NB4 (cell line): ENCODE measurements at regions not wholly inside any gene's neighbourhood (a gene's known extent, or its start where the extent isn't known, plus 50 kb on each side); places are given as distances from the start of the nearest gene placed in this dataset.

Experiments
- MYC ChIP-seq: IDR thresholded peaks from 2 replicates; pipeline ENCODE4 v1.6.1; 2011; ENCODE audit warnings: low read depth, low read length
- POLR2A ChIP-seq: IDR thresholded peaks from 2 replicates; pipeline ENCODE4 v1.6.1; 2011; ENCODE audit warnings: mild to moderate bottlenecking; ENCODE audit not compliant: insufficient read length; ENCODE audit errors: extremely low read depth
- TF ChIP-seq, protein P1 (sequence below): IDR thresholded peaks from one replicate; pipeline ENCODE4 v1.5.1; 2012; ENCODE audit warnings: low read depth, low read length
- TF ChIP-seq, protein P2 (sequence below): IDR thresholded peaks from 2 replicates; pipeline ENCODE4 v1.6.1; 2011; ENCODE audit warnings: low read depth, low read length

DNA sequence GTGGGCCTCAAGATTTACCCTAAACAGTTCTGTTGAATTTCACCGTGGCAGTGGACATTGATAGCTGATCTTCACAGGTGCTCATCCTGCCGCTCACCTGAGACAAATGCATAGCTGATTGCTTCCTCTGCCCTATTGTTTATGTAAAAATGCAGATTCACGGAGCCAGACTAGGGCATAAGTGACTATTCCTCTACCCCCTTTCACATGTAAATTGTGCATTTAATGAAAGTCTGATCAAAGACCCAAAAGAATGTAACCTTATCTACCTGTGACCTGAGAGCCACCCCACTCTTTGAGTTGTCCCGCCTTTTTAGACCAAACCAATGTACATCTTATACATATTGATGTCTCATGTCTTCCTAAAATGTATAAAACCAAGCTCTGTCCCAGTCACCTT lies 312.4 kb upstream of the CDH5 start:
- TF ChIP-seq, protein P1, sequence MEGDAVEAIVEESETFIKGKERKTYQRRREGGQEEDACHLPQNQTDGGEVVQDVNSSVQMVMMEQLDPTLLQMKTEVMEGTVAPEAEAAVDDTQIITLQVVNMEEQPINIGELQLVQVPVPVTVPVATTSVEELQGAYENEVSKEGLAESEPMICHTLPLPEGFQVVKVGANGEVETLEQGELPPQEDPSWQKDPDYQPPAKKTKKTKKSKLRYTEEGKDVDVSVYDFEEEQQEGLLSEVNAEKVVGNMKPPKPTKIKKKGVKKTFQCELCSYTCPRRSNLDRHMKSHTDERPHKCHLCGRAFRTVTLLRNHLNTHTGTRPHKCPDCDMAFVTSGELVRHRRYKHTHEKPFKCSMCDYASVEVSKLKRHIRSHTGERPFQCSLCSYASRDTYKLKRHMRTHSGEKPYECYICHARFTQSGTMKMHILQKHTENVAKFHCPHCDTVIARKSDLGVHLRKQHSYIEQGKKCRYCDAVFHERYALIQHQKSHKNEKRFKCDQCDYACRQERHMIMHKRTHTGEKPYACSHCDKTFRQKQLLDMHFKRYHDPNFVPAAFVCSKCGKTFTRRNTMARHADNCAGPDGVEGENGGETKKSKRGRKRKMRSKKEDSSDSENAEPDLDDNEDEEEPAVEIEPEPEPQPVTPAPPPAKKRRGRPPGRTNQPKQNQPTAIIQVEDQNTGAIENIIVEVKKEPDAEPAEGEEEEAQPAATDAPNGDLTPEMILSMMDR = no peak
- TF ChIP-seq POLR2A = no peak
- TF ChIP-seq, protein P2, sequence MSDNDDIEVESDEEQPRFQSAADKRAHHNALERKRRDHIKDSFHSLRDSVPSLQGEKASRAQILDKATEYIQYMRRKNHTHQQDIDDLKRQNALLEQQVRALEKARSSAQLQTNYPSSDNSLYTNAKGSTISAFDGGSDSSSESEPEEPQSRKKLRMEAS = no peak
- no peak for TF ChIP-seq MYC
